ENCODE measurements at regions not wholly inside any gene's neighbourhood (a gene's known extent, or its start where the extent isn't known, plus 50 kb on each side); places are given as distances from the start of the nearest gene placed in this dataset.

DNA sequence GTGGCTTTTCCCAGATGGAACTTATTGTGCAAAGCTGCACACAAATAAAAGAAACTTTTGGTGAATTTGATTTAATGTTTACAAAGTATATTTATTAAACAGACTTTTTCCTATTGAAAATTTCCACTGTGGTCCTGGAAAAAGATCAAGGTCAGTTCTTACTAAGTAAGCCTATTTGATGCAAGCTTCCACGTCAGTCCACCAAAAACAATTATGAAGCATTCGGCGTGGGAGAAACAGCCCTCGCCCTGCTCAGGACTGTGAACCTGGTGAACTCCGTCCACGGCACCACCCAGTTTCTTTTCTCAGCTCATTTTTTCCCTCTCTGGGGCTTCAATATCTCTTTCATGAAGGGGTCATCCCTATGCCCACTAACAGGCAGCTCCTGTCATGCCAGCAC lies 149.8 kb downstream of the EFNB2 start (continued):
- TF ChIP-seq POLR2AphosphoS5 (IDR thresholded peaks at IDR 0.05; ENCODE audit: low read depth) = no peak
- no peak for TF ChIP-seq ZNF331 (CRISPR knock-in tag; IDR thresholded peaks at IDR 0.05; ENCODE audit: low read depth)

DNA sequence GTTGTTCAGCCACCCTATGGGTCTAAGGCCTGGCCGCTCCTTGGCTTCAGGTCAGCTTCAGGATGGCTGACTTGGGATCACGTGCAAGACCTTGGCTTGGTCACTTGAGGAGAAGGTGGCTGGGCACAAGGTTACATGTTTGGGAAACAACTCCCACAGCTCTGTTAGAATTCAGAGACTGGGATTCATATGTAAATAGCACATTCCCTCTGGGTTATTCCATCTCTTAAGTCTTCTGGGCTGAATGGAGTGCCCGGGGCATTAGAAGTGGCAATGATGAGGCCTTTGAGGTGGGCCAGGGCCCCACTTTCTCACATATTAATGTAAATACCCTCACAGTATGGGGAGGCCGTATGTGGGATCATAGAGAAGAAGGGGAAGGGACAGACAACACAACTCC lies 150.9 kb downstream of the EFNB2 start:
- ATAC-seq (peak; percentile 47), DNase-seq (ENCODE audit: low spot score) (peak; percentile 26)
- 0 out of 2 replicates have a peak overlapping the region, but pooled peaks have one; percentile 45 for H3K27ac ChIP-seq (ENCODE audit: low read depth)
- no peaks in the 10 kb centered on the region for H3K27me3 ChIP-seq (ENCODE audit: insufficient read depth)
- peak overlapping the region; percentile 47; the same call in 1 of the 2 replicates for H2AFZ ChIP-seq
- TF ChIP-seq ZNF114 (CRISPR knock-in tag; IDR thresholded peaks at IDR 0.05) = no peak
- TF ChIP-seq, protein P1, sequence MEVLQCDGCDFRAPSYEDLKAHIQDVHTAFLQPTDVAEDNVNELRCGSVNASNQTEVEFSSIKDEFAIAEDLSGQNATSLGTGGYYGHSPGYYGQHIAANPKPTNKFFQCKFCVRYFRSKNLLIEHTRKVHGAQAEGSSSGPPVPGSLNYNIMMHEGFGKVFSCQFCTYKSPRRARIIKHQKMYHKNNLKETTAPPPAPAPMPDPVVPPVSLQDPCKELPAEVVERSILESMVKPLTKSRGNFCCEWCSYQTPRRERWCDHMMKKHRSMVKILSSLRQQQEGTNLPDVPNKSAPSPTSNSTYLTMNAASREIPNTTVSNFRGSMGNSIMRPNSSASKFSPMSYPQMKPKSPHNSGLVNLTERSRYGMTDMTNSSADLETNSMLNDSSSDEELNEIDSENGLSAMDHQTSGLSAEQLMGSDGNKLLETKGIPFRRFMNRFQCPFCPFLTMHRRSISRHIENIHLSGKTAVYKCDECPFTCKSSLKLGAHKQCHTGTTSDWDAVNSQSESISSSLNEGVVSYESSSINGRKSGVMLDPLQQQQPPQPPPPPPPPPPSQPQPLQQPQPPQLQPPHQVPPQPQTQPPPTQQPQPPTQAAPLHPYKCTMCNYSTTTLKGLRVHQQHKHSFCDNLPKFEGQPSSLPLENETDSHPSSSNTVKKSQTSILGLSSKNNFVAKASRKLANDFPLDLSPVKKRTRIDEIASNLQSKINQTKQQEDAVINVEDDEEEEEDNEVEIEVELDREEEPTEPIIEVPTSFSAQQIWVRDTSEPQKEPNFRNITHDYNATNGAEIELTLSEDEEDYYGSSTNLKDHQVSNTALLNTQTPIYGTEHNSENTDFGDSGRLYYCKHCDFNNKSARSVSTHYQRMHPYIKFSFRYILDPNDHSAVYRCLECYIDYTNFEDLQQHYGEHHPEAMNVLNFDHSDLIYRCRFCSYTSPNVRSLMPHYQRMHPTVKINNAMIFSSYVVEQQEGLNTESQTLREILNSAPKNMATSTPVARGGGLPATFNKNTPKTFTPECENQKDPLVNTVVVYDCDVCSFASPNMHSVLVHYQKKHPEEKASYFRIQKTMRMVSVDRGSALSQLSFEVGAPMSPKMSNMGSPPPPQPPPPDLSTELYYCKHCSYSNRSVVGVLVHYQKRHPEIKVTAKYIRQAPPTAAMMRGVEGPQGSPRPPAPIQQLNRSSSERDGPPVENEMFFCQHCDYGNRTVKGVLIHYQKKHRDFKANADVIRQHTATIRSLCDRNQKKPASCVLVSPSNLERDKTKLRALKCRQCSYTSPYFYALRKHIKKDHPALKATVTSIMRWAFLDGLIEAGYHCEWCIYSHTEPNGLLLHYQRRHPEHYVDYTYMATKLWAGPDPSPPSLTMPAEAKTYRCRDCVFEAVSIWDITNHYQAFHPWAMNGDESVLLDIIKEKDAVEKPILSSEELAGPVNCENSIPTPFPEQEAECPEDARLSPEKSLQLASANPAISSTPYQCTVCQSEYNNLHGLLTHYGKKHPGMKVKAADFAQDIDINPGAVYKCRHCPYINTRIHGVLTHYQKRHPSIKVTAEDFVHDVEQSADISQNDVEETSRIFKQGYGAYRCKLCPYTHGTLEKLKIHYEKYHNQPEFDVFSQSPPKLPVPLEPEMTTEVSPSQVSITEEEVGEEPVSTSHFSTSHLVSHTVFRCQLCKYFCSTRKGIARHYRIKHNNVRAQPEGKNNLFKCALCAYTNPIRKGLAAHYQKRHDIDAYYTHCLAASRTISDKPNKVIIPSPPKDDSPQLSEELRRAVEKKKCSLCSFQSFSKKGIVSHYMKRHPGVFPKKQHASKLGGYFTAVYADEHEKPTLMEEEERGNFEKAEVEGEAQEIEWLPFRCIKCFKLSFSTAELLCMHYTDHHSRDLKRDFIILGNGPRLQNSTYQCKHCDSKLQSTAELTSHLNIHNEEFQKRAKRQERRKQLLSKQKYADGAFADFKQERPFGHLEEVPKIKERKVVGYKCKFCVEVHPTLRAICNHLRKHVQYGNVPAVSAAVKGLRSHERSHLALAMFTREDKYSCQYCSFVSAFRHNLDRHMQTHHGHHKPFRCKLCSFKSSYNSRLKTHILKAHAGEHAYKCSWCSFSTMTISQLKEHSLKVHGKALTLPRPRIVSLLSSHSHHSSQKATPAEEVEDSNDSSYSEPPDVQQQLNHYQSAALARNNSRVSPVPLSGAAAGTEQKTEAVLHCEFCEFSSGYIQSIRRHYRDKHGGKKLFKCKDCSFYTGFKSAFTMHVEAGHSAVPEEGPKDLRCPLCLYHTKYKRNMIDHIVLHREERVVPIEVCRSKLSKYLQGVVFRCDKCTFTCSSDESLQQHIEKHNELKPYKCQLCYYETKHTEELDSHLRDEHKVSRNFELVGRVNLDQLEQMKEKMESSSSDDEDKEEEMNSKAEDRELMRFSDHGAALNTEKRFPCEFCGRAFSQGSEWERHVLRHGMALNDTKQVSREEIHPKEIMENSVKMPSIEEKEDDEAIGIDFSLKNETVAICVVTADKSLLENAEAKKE (CRISPR knock-in tag; IDR thresholded peaks at IDR 0.05) = peak; percentile 22; the same call in 1 of the 2 replicates
- H3K36me3 ChIP-seq (ENCODE audit: insufficient read depth) = no peaks in the 10 kb centered on the region
- no peak overlapping the region for H3K4me3 Mint-ChIP-seq
- H4K20me1 ChIP-seq (replicated peaks; ENCODE audit: insufficient read depth) = no peaks in the 10 kb centered on the region
- peaks cover 14% of the 10 kb centered on the region for H3K9me2 ChIP-seq (ENCODE audit: insufficient read depth)
- H3K27ac Mint-ChIP-seq = no peak overlapping the region
- peaks cover 13% of the 10 kb centered on the region for H3K4me1 ChIP-seq (ENCODE audit: insufficient read depth)
- H3K4me3 ChIP-seq = no peak overlapping the region
- no peaks in the 10 kb centered on the region for H3K79me2 ChIP-seq (replicated peaks; ENCODE audit: insufficient read depth)
- peaks cover 12% of the 10 kb centered on the region for H3K4me1 Mint-ChIP-seq
- H3K4me2 ChIP-seq = peak overlapping the region; percentile 20; the same call in 1 of the 2 replicates
- no peaks in the 10 kb centered on the region for H3F3A ChIP-seq (replicated peaks; ENCODE audit: low read depth)
- H3K9me3 Mint-ChIP-seq = peaks cover 3% of the 10 kb centered on the region; the same call in 1 of the 3 replicates
- H3K27me3 Mint-ChIP-seq (ENCODE audit: insufficient read depth, low read depth, poor library complexity) = peaks cover 2% of the 10 kb centered on the region
- H3K36me3 Mint-ChIP-seq (ENCODE audit: low read depth) = peaks cover 3% of the 10 kb centered on the region; the same call in 1 of the 3 replicates

DNA sequence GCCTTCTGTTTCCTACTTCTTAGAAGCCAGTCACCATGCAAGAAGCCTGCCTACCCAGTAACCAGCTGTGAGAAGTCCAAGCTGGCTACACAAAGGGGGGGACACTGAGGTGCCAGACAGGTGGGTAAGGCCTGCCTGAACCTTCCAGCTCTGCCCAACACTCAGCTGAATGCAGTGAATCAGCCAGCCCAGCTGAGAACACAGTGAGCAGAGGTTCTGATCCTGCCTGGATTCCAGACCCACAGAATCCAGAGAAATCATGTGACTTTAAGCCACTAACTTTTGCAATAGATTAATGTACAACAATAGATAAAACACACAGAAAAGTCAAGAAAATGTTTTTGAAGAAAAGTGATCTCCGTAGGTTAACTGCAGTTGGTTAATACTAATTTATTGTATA lies 151.7 kb downstream of the EFNB2 start:
- Histone ChIP-seq H3F3A (replicated peaks; ENCODE audit: low read depth) (no peaks in the 10 kb centered on the region), H3K4me3 (no peak overlapping the region), H3K4me1 (ENCODE audit: insufficient read depth) (peaks cover 13% of the 10 kb centered on the region), H3K4me2 (no peak overlapping the region), H4K20me1 (replicated peaks; ENCODE audit: insufficient read depth) (no peaks in the 10 kb centered on the region), H3K9me2 (ENCODE audit: insufficient read depth) (peaks cover 8% of the 10 kb centered on the region), H3K27ac (ENCODE audit: low read depth) (no peak overlapping the region), H3K36me3 (ENCODE audit: insufficient read depth) (no peaks in the 10 kb centered on the region), H3K79me2 (replicated peaks; ENCODE audit: insufficient read depth) (no peaks in the 10 kb centered on the region), H2AFZ (no peak overlapping the region), H3K27me3 (ENCODE audit: insufficient read depth) (no peaks in the 10 kb centered on the region)
- H3K4me1 Mint-ChIP-seq = peaks cover 11% of the 10 kb centered on the region
- H3K27me3 Mint-ChIP-seq (ENCODE audit: insufficient read depth, low read depth, poor library complexity) = peaks cover 2% of the 10 kb centered on the region
- no peak overlapping the region for H3K4me3 Mint-ChIP-seq
- DNase-seq (ENCODE audit: low spot score) (no peak), ATAC-seq (no peak)
- peaks cover 2% of the 10 kb centered on the region; the same call in 1 of the 3 replicates for H3K36me3 Mint-ChIP-seq (ENCODE audit: low read depth)
- peaks cover 2% of the 10 kb centered on the region; the same call in 1 of the 3 replicates for H3K9me3 Mint-ChIP-seq
- H3K27ac Mint-ChIP-seq = no peak overlapping the region
- TF ChIP-seq, protein P1 (CRISPR knock-in tag; IDR thresholded peaks at IDR 0.05) = no peak
- no peak for TF ChIP-seq POLR2AphosphoS5 (IDR thresholded peaks at IDR 0.05; ENCODE audit: low read depth)

All from GM23338 (cell line).